A549 (cell line): ENCODE measurements at regions not wholly inside any gene's neighbourhood (a gene's known extent, or its start where the extent isn't known, plus 50 kb on each side); places are given as distances from the start of the nearest gene placed in this dataset.

Experiments used
- ATAC-seq, 2 experiments: fragments of 200-7000 bp in 1 of 2; fragments of >200 bp in 1 of 2; cut with Nextera tagmentation in 1 of 2; cut with Tn5 transposase in 1 of 2; 3 replicates each; pipeline versions ENCODE4 v1.8.0 to v1.9.1; 2018 to 2020; ENCODE audit warnings: mild to moderate bottlenecking in 1 of 2, moderate library complexity in 1 of 2
- CTCF ChIA-PET: fragments of 300-600 bp; sonication (Branson Sonifier 250); formaldehyde crosslinking; extraction: SDS; loops from one replicate; lab custom pipeline; 2021; ENCODE audit warnings: antibody characterized with exemption, inconsistent platforms; lab: Yijun Ruan, JAX
- POLR2A ChIA-PET: fragments of 350-600 bp; formaldehyde crosslinking; extraction: SDS; loops from one replicate; lab custom pipeline; 2021; ENCODE audit warnings: antibody characterized with exemption, inconsistent platforms; lab: Yijun Ruan, JAX
- DNase-seq, 2 experiments: peaks; one replicate each; pipeline versions ENCODE4 v3.0.0 to v3.0.0-alpha.2; 2011 to 2016; ENCODE audit warnings: low read depth in 1 of 2, low spot score in 1 of 2
- FAIRE-seq: peaks from 2 replicates; lab custom pipeline; 2011; peaks lifted over from hg19 to GRCh38; lab: Jason Lieb, UNC
- H3K27ac ChIP-seq, 2 experiments: fragments of >200 bp; sonication (Bioruptor Twin); formaldehyde crosslinking; 3 replicates each; pipeline ENCODE4 v1.5.1; 2016 to 2017
- H3K4me1 ChIP-seq: fragments of >200 bp; sonication (Bioruptor Twin); formaldehyde crosslinking; 3 replicates; pipeline ENCODE4 v1.6.1; 2016
- H3K4me2 ChIP-seq: fragments of >200 bp; sonication (Bioruptor Twin); formaldehyde crosslinking; 3 replicates; pipeline ENCODE4 v1.6.1; 2016
- H3K4me3 ChIP-seq: fragments of >200 bp; sonication (Bioruptor Twin); formaldehyde crosslinking; 3 replicates; pipeline ENCODE4 v1.5.1; 2016
- H3K9me3 ChIP-seq: fragments of >200 bp; sonication (Bioruptor Twin); formaldehyde crosslinking; 3 replicates; pipeline ENCODE4 v1.6.1; 2016
- CEBPB ChIP-seq, 2 experiments: fragments of >200 bp in 1 of 2; sonication (Bioruptor Twin) in 1 of 2; formaldehyde crosslinking in 1 of 2; IDR thresholded peaks; 2 replicates each; pipeline ENCODE4 v1.6.1; 2012 to 2016
- EHF ChIP-seq: fragments of 250-450 bp; sonication (Bioruptor Pico); IDR thresholded peaks from 2 replicates; pipeline ENCODE4 v1.5.0; 2020; ENCODE audit warnings: mild to moderate bottlenecking
- EHMT2 ChIP-seq: fragments of 200-600 bp; sonication (generic); IDR thresholded peaks from 2 replicates; pipeline ENCODE4 v1.6.1; 2016; ENCODE audit warnings: antibody characterized with exemption, low read depth, mild to moderate bottlenecking, moderate library complexity
- EP300 ChIP-seq, 2 experiments: fragments of >200 bp; sonication (Bioruptor Twin); formaldehyde crosslinking; IDR thresholded peaks; 2 replicates in 1 of 2; 3 replicates in 1 of 2; pipeline ENCODE4 v1.6.1; 2016 to 2017
- FOSL2 ChIP-seq, 2 experiments: fragments of 450-650 bp in 1 of 2; fragments of >200 bp in 1 of 2; sonication (Bioruptor Twin) in 1 of 2; formaldehyde crosslinking; IDR thresholded peaks; 2 replicates each; pipeline versions ENCODE4 v1.5.0 to v1.6.1; 2016 to 2020; ENCODE audit warnings: mild to moderate bottlenecking in 1 of 2, moderate library complexity in 1 of 2
- FOXS1 ChIP-seq: fragments of 250-450 bp; sonication (Bioruptor Pico); IDR thresholded peaks from 2 replicates; pipeline ENCODE4 v1.5.0; 2020; ENCODE audit warnings: mild to moderate bottlenecking, moderate library complexity
- GATA3 ChIP-seq: IDR thresholded peaks from 2 replicates; pipeline ENCODE4 v1.6.1; 2012; ENCODE audit warnings: borderline replicate concordance
- HDAC2 ChIP-seq: fragments of 200-600 bp; sonication (generic); IDR thresholded peaks from 2 replicates; pipeline ENCODE4 v1.6.1; 2016
- HOXB5 ChIP-seq: fragments of 250-450 bp; sonication (Bioruptor Pico); IDR thresholded peaks from 2 replicates; pipeline ENCODE4 v1.5.0; 2020; ENCODE audit warnings: mild to moderate bottlenecking, moderate library complexity
- KDM1A ChIP-seq: fragments of 200-600 bp; sonication (generic); IDR thresholded peaks from 2 replicates; pipeline ENCODE4 v1.6.1; 2016; ENCODE audit warnings: low read depth, mild to moderate bottlenecking
- MAFK ChIP-seq: fragments of 450-650 bp; IDR thresholded peaks from 2 replicates; pipeline ENCODE4 v1.6.1; 2014; ENCODE audit not compliant: partially characterized antibody
- MAZ ChIP-seq: fragments of 150-350 bp; IDR thresholded peaks from 2 replicates; pipeline ENCODE4 v1.6.1; 2014; ENCODE audit warnings: antibody characterized with exemption, low read depth, low read length, borderline replicate concordance
- NR3C1 ChIP-seq: fragments of >200 bp; sonication (Bioruptor Twin); formaldehyde crosslinking; IDR thresholded peaks from 3 replicates; pipeline ENCODE4 v1.6.1; 2017
- POLR2AphosphoS2 ChIP-seq: conservative IDR thresholded peaks from 2 replicates; pipeline ENCODE4 v1.6.1; 2012; ENCODE audit warnings: low read length, improper control_type of control experiment, inconsistent platforms
- RAD21 ChIP-seq, 2 experiments: fragments of >200 bp in 1 of 2; sonication (Bioruptor Twin) in 1 of 2; formaldehyde crosslinking in 1 of 2; IDR thresholded peaks in 1 of 2; conservative IDR thresholded peaks in 1 of 2; 2 replicates in 1 of 2; 3 replicates in 1 of 2; pipeline ENCODE4 v1.6.1; 2012 to 2018; ENCODE audit warnings: inconsistent platforms in 1 of 2
- RFX5 ChIP-seq: fragments of 450-650 bp; IDR thresholded peaks from 2 replicates; pipeline ENCODE4 v1.7.1; 2014; ENCODE audit warnings: antibody characterized with exemption, mild to moderate bottlenecking, moderate library complexity
- RNF2 ChIP-seq: fragments of 200-600 bp; sonication (generic); IDR thresholded peaks from 2 replicates; pipeline ENCODE4 v1.6.1; 2016; ENCODE audit warnings: low read depth, mild to moderate bottlenecking, antibody characterized with exemption, moderate library complexity, borderline replicate concordance
- SMC3 ChIP-seq: fragments of >200 bp; sonication (Bioruptor Twin); formaldehyde crosslinking; IDR thresholded peaks from 3 replicates; pipeline ENCODE4 v1.6.1; 2018; ENCODE audit warnings: inconsistent platforms
- SREBF2 ChIP-seq: fragments of 450-650 bp; IDR thresholded peaks from 2 replicates; pipeline ENCODE4 v1.6.1; 2014; ENCODE audit warnings: mild to moderate bottlenecking, moderate library complexity
- ZFP36 ChIP-seq: fragments of 450-650 bp; IDR thresholded peaks from 2 replicates; pipeline ENCODE4 v1.6.1; 2014; ENCODE audit warnings: borderline replicate concordance; ENCODE audit not compliant: partially characterized antibody
- WGBS: methylation state at CpG from one replicate; pipeline ENCODE4 v1.1.6; 2017; ENCODE audit errors: missing lambda C conversion rate; 5-methylcytosine and 5-hydroxymethylcytosine counted together
- TF ChIP-seq, protein P1 (sequence below): fragments of >200 bp; sonication (Bioruptor Twin); formaldehyde crosslinking; IDR thresholded peaks from 3 replicates; pipeline ENCODE4 v1.6.1; 2016
- TF ChIP-seq, protein P2 (sequence below): fragments of 450-650 bp; IDR thresholded peaks from 2 replicates; pipeline ENCODE4 v1.6.1; 2014; ENCODE audit warnings: antibody characterized with exemption
- TF ChIP-seq, protein P3 (sequence below): IDR thresholded peaks from 2 replicates; pipeline ENCODE4 v1.6.1; 2012; ENCODE audit warnings: low read depth, borderline replicate concordance

DNA sequence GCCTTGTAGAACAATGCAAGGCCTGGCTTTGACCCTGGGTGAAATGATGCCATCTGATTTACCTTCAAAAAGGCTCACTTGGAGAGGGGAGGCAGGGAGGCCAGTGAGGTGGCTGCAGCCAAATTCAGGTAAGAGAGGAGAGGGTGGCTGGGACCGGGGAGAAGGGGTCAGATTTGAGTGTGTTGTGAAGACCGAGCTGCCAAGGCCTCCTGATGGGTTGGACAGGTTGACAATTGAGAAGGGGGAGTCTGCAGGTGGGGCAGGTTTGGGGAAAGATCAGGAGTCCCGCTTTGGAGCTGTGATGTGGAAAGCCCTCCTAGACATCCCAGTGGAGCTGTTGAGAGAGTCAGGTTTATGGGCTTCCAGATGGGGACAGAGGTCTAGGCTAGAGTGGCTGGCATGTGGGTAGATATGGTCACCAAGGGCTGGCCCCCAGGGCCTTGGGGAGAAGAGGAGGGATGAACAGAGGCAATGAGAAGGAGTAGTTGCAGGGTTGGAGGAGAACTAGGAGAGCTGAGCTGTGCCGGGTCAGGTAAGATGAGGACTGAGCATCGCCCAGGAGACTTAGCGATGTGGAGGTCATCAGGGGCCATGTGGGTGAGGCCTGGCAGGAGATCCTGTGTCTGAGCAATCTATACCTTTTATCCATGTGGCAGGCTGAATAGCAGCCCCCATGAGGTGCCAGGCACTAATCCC lies 70.5 kb upstream of the TOX2 start:
- Histone ChIP-seq H3K4me1 (peaks cover 36% of the 10 kb centered on the region), H3K4me3 (no peak overlapping the region), H3K4me2 (no peak overlapping the region), H3K9me3 (no peaks in the 10 kb centered on the region), H3K27ac (peak overlapping the region; percentile 32 to 43; a peak in 5 of 6 replicates)
- ATAC-seq = no peak
- WGBS = 85% methylated on average over 6 of the region's 6 CpGs
- TF ChIP-seq FOXS1 (CRISPR knock-in tag) = no peak
- TF ChIP-seq KDM1A = no peak
- no peak for TF ChIP-seq MAZ
- no peak for TF ChIP-seq EHF
- peak in 1 of 2 experiments; percentile 8; a peak in 1 of 5 replicates for TF ChIP-seq EP300 (IDR thresholded peaks at IDR 0.05)
- no peak for TF ChIP-seq CEBPB (IDR thresholded peaks at IDR 0.05)
- no peak for TF ChIP-seq NR3C1
- ChIA-PET CTCF (interaction anchor here (0.7 to 3.3 kb wide), 11 partner anchors 9 to 337 kb away, joined by 3 to 17 read pairs (median 3); partner anchors contain the start of gene L3MBTL1), POLR2A (interaction anchor here (0.5 kb wide), 1 partner anchor 12 kb away, joined by 3 read pairs; no protein-coding TSS in a partner anchor)
- DNase-seq = no peak
- FAIRE-seq = no peak

DNA sequence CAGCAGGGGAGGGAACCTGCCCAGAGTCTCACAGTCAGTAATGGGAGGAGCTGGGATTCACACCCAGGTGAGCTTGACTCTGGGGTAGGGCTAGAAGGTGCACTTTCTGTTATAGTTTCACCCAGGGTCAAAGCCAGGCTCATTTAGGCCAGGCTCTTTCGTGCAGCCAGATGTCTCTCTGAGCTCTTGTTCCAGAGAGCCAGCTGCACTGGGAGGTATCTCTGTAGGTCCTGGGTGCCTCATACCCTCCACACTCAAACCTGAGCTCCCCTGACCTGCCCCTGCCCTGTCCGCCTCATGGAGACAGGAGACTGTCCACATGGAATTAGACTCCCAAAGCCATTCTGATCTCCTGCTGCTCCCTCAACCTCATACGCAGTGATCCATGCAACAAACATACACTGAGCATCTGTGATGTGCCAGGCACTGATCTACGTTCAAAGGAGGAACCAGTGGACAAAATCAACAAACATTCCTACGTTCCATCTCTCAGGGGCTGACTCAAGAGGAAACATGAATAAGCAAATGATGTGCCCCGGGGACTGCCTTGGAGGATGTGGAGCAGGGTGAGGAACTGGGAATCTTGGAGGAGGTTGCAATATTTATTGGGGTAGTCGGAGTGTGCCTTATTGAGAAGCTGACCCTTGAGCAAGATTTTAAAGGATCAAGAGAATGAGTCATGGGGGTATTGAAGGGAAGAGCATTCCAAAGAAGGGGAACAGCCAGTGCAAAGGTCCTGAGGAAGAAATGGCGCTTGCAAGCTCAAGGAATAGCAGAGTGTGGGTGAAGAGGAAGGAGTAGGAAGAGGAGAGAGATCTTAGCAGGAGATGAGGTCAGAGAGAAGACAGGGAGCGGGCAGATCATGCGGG lies 71.3 kb upstream of the TOX2 start:
- ATAC-seq = peak; percentile 54 to 69; a peak in 4 of 6 replicates
- CTCF ChIA-PET = interaction anchor here (1.0 to 4.7 kb wide), 5 partner anchors 18 to 238 kb away, joined by 3 to 25 read pairs (median 4); no protein-coding TSS in a partner anchor
- Histone ChIP-seq H3K9me3 (no peaks in the 10 kb centered on the region), H3K4me2 (peak overlapping the region; percentile 23; the same call in 1 of the 3 replicates), H3K4me1 (peaks cover 33% of the 10 kb centered on the region), H3K27ac (peak overlapping the region; percentile 32 to 43; a peak in 4 of 6 replicates), H3K4me3 (no peak overlapping the region)
- WGBS = 45% methylated on average over 10 of the region's 10 CpGs
- TF ChIP-seq HOXB5 (CRISPR knock-in tag) = no peak
- TF ChIP-seq ZFP36 = no peak
- peak in 1 of 2 experiments; percentile 9; a peak in 1 of 5 replicates for TF ChIP-seq EP300 (IDR thresholded peaks at IDR 0.05)
- peak; percentile 3 for TF ChIP-seq MAFK
- TF ChIP-seq FOSL2 (IDR thresholded peaks at IDR 0.05) = no peak
- TF ChIP-seq FOSL2 (CRISPR knock-in tag; IDR thresholded peaks at IDR 0.05) = peak; percentile 49
- TF ChIP-seq, protein P1, sequence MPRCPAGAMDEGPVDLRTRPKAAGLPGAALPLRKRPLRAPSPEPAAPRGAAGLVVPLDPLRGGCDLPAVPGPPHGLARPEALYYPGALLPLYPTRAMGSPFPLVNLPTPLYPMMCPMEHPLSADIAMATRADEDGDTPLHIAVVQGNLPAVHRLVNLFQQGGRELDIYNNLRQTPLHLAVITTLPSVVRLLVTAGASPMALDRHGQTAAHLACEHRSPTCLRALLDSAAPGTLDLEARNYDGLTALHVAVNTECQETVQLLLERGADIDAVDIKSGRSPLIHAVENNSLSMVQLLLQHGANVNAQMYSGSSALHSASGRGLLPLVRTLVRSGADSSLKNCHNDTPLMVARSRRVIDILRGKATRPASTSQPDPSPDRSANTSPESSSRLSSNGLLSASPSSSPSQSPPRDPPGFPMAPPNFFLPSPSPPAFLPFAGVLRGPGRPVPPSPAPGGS = no peak
- FAIRE-seq = no peak
- DNase-seq = peak in 1 of 2 experiments; percentile 72
- POLR2A ChIA-PET = interaction anchor here (0.9 kb wide), 1 partner anchor 78 kb away, joined by 3 read pairs; no protein-coding TSS in a partner anchor

DNA sequence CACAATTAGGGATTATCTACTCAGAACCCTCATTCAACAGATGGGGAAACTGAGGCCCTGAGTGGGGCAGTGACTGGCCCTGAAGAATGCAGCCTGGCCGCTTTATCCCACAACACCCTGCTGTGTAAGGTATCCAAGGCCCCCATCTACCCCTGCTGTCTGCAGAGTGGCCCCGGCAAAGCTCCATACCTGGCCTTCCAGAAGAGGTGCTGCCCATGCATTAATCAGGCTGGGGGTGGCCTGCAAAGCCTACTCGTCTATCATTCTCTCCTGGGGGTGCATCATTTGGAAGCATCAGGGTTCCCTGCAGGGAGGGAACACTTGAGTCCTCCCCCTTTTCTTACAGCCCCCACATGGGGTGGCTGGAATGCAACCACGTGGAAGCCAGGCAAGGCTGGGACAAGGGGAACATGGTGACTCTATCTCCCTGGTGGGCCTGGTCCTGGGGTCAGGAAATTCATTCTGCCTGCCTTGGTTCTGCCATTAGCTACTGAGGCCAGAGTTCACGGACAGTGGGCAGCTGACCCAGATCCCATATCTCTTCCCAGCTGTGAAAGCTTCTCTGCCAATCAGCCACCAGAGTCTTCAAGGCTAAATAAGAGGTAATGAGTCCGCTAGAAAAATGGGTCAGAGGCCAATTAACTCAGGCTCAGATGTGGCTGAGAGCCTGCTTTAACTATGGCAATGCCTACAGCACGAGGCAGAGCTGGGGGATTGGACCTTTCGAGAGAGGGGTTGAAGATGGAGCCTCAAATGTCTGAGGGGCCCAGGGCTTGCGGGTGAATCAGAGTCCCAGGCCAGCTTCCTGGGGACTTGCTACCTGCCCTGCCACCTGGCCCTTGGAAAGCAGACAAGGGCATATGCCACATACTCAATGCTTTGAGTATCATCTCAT lies 72.3 kb upstream of the TOX2 start:
- H3K4me2 ChIP-seq = no peak overlapping the region
- FAIRE-seq (no peak), DNase-seq (no peak), ATAC-seq (no peak)
- TF ChIP-seq, protein P2, sequence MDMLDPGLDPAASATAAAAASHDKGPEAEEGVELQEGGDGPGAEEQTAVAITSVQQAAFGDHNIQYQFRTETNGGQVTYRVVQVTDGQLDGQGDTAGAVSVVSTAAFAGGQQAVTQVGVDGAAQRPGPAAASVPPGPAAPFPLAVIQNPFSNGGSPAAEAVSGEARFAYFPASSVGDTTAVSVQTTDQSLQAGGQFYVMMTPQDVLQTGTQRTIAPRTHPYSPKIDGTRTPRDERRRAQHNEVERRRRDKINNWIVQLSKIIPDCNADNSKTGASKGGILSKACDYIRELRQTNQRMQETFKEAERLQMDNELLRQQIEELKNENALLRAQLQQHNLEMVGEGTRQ = no peak
- TF ChIP-seq RAD21 (conservative IDR thresholded peaks at IDR 0.05 in 1 of 2, IDR thresholded peaks at IDR 0.05 in 1 of 2) = no peak
- TF ChIP-seq EHF = no peak
- TF ChIP-seq POLR2AphosphoS2 = no peak
- TF ChIP-seq HDAC2 = no peak
- TF ChIP-seq RNF2 = no peak
- no peak for TF ChIP-seq SREBF2
- no peak for TF ChIP-seq GATA3
- TF ChIP-seq RFX5 = no peak
- no peak for TF ChIP-seq EHMT2
- TF ChIP-seq, protein P3, sequence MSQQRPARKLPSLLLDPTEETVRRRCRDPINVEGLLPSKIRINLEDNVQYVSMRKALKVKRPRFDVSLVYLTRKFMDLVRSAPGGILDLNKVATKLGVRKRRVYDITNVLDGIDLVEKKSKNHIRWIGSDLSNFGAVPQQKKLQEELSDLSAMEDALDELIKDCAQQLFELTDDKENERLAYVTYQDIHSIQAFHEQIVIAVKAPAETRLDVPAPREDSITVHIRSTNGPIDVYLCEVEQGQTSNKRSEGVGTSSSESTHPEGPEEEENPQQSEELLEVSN = no peak
- TF ChIP-seq SMC3 = no peak
- peaks cover 33% of the 10 kb centered on the region for H3K4me1 ChIP-seq
- H3K4me3 ChIP-seq = no peak overlapping the region
- ChIA-PET POLR2A (interaction anchor here (0.9 kb wide), 1 partner anchor 77 kb away, joined by 3 read pairs; no protein-coding TSS in a partner anchor), CTCF (interaction anchor here (1.4 to 4.7 kb wide), 4 partner anchors 92 to 239 kb away, joined by 3 to 25 read pairs (median 6); no protein-coding TSS in a partner anchor)
- H3K27ac ChIP-seq = peak overlapping the region; percentile 32 to 43; a peak in 4 of 6 replicates
- no peaks in the 10 kb centered on the region for H3K9me3 ChIP-seq
- WGBS = 87% methylated on average over 9 of the region's 9 CpGs
